ENCODE measurements at regions not wholly inside any gene's neighbourhood (a gene's known extent, or its start where the extent isn't known, plus 50 kb on each side); places are given as distances from the start of the nearest gene placed in this dataset.

DNA sequence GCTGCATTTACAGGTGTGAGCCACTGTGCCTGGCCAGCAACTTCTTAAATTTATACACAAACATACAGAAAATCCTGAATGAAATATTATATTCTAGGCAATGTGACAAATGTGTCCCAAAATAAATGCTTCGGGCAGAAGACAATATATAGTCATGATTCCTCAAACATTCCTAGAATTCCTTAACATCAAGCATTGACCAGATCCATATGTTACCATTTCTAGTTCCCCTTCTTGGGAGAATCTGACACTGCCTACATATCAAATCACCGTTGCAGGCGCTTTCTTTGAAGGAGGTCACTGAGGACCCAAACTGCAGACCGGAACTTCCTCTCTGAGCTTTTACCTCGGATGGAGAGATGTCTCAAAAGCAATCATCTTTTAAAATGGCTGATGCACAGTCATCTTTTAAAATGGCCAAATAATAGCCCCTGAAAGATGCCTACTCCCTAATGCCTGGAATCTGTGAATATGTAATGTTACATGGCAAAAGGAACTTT lies 323.5 kb downstream of the PHF14 start:
- Histone ChIP-seq H3K4me1 (no peaks in the 10 kb centered on the region), H3K4me3 (replicated peaks in 1 of 3) (no peak overlapping the region), H3K36me3 (no peaks in the 10 kb centered on the region), H3K27me3 (no peaks in the 10 kb centered on the region), H3K9me3 (no peaks in the 10 kb centered on the region), H3K27ac (no peak overlapping the region)
- no peak for DNase-seq
- intact Hi-C loops (cut with DNase I), result no loop called here
- 78 to 84% methylated on average over 5 of the region's 5 CpGs for WGBS, 2 donors
- TF ChIP-seq, protein P1, sequence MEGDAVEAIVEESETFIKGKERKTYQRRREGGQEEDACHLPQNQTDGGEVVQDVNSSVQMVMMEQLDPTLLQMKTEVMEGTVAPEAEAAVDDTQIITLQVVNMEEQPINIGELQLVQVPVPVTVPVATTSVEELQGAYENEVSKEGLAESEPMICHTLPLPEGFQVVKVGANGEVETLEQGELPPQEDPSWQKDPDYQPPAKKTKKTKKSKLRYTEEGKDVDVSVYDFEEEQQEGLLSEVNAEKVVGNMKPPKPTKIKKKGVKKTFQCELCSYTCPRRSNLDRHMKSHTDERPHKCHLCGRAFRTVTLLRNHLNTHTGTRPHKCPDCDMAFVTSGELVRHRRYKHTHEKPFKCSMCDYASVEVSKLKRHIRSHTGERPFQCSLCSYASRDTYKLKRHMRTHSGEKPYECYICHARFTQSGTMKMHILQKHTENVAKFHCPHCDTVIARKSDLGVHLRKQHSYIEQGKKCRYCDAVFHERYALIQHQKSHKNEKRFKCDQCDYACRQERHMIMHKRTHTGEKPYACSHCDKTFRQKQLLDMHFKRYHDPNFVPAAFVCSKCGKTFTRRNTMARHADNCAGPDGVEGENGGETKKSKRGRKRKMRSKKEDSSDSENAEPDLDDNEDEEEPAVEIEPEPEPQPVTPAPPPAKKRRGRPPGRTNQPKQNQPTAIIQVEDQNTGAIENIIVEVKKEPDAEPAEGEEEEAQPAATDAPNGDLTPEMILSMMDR (IDR thresholded peaks at IDR 0.05), result no peak
- TF ChIP-seq POLR2A (IDR thresholded peaks at IDR 0.05), result no peak

DNA sequence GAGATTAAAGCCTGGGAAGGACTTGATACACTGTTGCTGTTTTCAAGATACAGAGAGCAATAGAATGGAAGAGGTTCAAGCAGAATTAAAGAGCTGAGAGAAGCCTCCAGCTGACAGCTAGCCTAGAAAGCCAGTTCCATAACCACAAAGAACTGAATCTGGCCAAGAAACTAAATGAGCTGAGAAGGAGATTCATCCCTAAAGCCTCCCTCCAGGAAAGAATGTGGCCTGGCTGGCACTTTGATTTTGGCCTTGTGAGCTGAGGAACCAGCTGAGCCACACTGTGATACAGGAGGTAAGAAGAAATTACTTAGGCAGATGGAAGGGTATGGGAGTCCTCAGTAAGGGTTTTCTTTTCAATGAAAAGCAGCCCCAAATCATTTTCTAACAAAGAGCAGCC lies 324.1 kb downstream of the PHF14 start:
- H3K9me3 ChIP-seq, result no peaks in the 10 kb centered on the region
- no peak overlapping the region for H3K27ac ChIP-seq
- TF ChIP-seq POLR2A (IDR thresholded peaks at IDR 0.05), result no peak
- TF ChIP-seq, protein P1 (IDR thresholded peaks at IDR 0.05), result no peak
- no peak overlapping the region for H3K4me3 ChIP-seq (replicated peaks in 1 of 3)
- intact Hi-C loops (cut with DNase I), result no loop called here
- H3K4me1 ChIP-seq, result no peaks in the 10 kb centered on the region
- no peaks in the 10 kb centered on the region for H3K27me3 ChIP-seq
- no peak for DNase-seq
- no peaks in the 10 kb centered on the region for H3K36me3 ChIP-seq

DNA sequence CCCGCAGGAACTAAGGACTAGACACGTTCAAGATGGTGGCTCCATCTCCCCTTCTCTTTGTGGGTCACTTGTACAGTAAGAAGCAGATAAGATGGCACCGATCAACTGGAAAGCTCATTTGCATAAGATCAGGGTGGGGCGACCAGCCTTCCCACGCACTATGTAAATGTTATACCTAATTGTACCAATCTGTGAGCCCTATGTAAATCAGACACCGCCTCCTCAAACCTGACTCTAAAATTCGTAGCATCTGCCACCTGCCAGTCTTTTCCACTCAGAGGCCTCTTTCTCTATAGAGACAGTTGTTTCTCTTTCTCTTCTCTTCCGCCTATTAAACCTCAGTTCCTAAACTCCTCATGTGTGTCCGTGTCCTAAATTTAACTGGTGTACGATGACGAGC lies 324.5 kb downstream of the PHF14 start:
- no peak for TF ChIP-seq POLR2A (IDR thresholded peaks at IDR 0.05)
- Histone ChIP-seq H3K9me3 (no peaks in the 10 kb centered on the region), H3K27ac (no peak overlapping the region), H3K36me3 (no peaks in the 10 kb centered on the region), H3K4me1 (no peaks in the 10 kb centered on the region), H3K27me3 (no peaks in the 10 kb centered on the region), H3K4me3 (replicated peaks in 1 of 3) (no peak overlapping the region)
- no peak for DNase-seq
- intact Hi-C loops (cut with DNase I), result no loop called here
- WGBS, 2 donors, result 86 to 90% methylated on average over 11 of the region's 11 CpGs

DNA sequence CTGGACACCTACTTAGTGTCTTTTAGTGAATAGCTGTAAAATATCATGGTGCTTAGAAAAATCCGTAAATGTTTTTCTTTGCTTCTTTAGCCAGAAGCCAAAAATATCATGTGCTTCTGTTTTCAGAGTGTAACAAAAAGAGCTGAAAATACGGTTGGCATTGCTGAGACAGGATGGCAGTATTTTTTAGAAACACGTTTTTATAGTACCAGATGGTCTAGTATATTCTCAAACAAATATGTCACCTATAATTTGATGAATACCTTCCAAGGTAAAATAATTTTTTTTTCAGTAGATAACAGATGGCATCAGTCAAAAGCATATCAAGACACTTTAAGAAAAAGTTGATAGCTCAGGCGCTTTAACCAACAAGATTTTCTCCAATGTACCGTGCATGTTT lies 326.6 kb downstream of the PHF14 start:
- no peaks in the 10 kb centered on the region for H3K9me3 ChIP-seq
- no peak for DNase-seq
- no peaks in the 10 kb centered on the region for H3K36me3 ChIP-seq
- no peaks in the 10 kb centered on the region for H3K4me1 ChIP-seq
- no peak overlapping the region for H3K27ac ChIP-seq
- 77% methylated on average over 5 of the region's 5 CpGs for WGBS, 2 donors
- intact Hi-C loops (cut with DNase I), result no loop called here
- no peaks in the 10 kb centered on the region for H3K27me3 ChIP-seq
- TF ChIP-seq POLR2A (IDR thresholded peaks at IDR 0.05), result no peak
- TF ChIP-seq, protein P1 (IDR thresholded peaks at IDR 0.05), result no peak
- H3K4me3 ChIP-seq (replicated peaks in 1 of 3), result no peak overlapping the region

DNA sequence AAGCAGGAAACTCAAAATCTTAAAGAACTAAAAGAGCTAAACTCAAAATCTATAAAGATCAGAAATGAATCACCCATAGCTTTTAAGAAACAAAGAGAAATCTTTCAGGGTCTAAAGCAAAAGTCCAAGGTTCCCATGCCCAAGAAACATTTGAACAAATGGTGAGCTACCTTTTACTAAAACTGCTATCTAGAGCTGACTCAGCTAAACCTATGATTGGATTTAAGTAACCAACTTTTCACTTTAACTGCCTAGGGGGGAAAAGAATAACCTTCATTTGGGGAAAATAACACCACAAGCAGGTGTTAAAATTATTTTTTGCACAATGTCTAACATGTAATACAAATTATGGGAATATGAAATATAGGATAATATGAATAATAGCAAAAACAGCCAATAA lies 328.4 kb downstream of the PHF14 start:
- Histone ChIP-seq H3K27me3 (no peaks in the 10 kb centered on the region), H3K4me3 (replicated peaks in 1 of 3) (no peak overlapping the region), H3K4me1 (no peaks in the 10 kb centered on the region), H3K36me3 (no peaks in the 10 kb centered on the region), H3K27ac (no peak overlapping the region), H3K9me3 (no peaks in the 10 kb centered on the region)
- no peak for DNase-seq
- TF ChIP-seq, protein P1 (IDR thresholded peaks at IDR 0.05), result no peak
- TF ChIP-seq POLR2A (IDR thresholded peaks at IDR 0.05), result no peak
- intact Hi-C loops (cut with DNase I), result no loop called here

DNA sequence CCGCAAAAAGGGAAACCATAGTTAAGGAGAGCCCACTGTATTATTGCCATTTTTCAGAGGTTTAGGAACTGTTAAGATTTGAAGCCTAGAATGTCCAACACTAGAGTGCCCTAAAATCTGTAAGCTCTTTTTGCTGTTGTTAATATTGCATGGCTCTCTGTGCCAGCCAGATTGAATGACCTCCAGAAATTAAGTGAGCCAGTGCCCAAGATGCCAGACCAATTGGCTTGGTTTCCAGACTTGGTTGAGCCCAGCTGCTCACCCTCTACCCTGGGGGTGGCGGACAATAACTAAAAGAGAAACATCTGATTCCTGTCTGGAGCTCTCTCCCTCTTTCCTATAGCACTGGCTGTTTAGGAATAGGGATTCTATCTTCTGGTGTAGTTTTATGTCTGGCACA lies 340.1 kb downstream of the PHF14 start:
- H3K4me1 ChIP-seq, result no peaks in the 10 kb centered on the region
- WGBS, 2 donors, result 96 to 100% methylated on average over 2 of the region's 2 CpGs
- no peaks in the 10 kb centered on the region for H3K9me3 ChIP-seq
- no peaks in the 10 kb centered on the region for H3K27me3 ChIP-seq
- no peak overlapping the region for H3K27ac ChIP-seq
- no peak overlapping the region for H3K4me3 ChIP-seq (replicated peaks in 1 of 3)
- H3K36me3 ChIP-seq, result no peaks in the 10 kb centered on the region
- TF ChIP-seq, protein P1 (IDR thresholded peaks at IDR 0.05), result no peak
- no peak for TF ChIP-seq POLR2A (IDR thresholded peaks at IDR 0.05)
- no peak for DNase-seq
- intact Hi-C loops (cut with DNase I), result no loop called here
